Karpas-422 (cell line): ENCODE measurements at regions not wholly inside any gene's neighbourhood (a gene's known extent, or its start where the extent isn't known, plus 50 kb on each side); places are given as distances from the start of the nearest gene placed in this dataset.

ENCODE experiments used
- DNase-seq: peaks from one replicate; pipeline ENCODE4 v3.0.0-alpha.2; 2015
- H2AFZ ChIP-seq: fragments of 200-600 bp; sonication (generic); 2 replicates; pipeline ENCODE4 v1.6.1; 2014; ENCODE audit warnings: antibody characterized with exemption, low read length, mixed read lengths
- H3K27ac ChIP-seq: fragments of 200-600 bp; sonication (generic); 2 replicates; pipeline ENCODE4 v1.5.1; 2014; ENCODE audit warnings: mild to moderate bottlenecking, low read length, moderate library complexity
- H3K27me3 ChIP-seq: fragments of 200-600 bp; sonication (generic); 2 replicates; pipeline ENCODE4 v1.6.1; 2014; ENCODE audit warnings: low read length, mixed read lengths
- H3K36me3 ChIP-seq: fragments of 200-600 bp; sonication (generic); 2 replicates; pipeline ENCODE4 v1.6.1; 2014; ENCODE audit warnings: low read length, mixed read lengths; ENCODE audit not compliant: insufficient read depth
- H3K4me1 ChIP-seq: fragments of 200-600 bp; sonication (generic); 2 replicates; pipeline ENCODE4 v1.6.1; 2014; ENCODE audit warnings: mild to moderate bottlenecking, low read length, mixed read lengths
- H3K4me2 ChIP-seq: fragments of 200-600 bp; sonication (generic); 2 replicates; pipeline ENCODE4 v1.6.1; 2014; ENCODE audit warnings: low read length, low read depth, mild to moderate bottlenecking; ENCODE audit not compliant: poor library complexity, severe bottlenecking
- H3K4me3 ChIP-seq: fragments of 200-600 bp; sonication (generic); 2 replicates; pipeline ENCODE4 v1.5.1; 2014; ENCODE audit warnings: mild to moderate bottlenecking, antibody characterized with exemption, low read length, mixed read lengths
- H3K79me2 ChIP-seq: fragments of 200-600 bp; sonication (generic); 2 replicates; pipeline ENCODE4 v1.6.1; 2014; ENCODE audit warnings: mild to moderate bottlenecking, low read length, mixed read lengths
- H3K9ac ChIP-seq: fragments of 200-600 bp; sonication (generic); 2 replicates; pipeline ENCODE4 v1.6.0; 2014; ENCODE audit warnings: low read length
- H3K9me2 ChIP-seq: fragments of 200-600 bp; sonication (generic), shearing (Covaris generic); replicated peaks from 2 replicates; pipeline ENCODE4 v1.6.0; 2014; ENCODE audit warnings: mild to moderate bottlenecking, low read length, moderate library complexity; ENCODE audit not compliant: insufficient read depth
- H3K9me3 ChIP-seq: fragments of 300-700, 200-600 bp; sonication (generic); 2 replicates; pipeline ENCODE4 v1.6.1; 2014; ENCODE audit warnings: low read length, mixed read lengths
- H4K20me1 ChIP-seq: fragments of 200-600 bp; sonication (generic); 2 replicates; pipeline ENCODE4 v1.6.1; 2014; ENCODE audit warnings: mild to moderate bottlenecking, antibody characterized with exemption, low read length, low read depth; ENCODE audit not compliant: insufficient read depth

DNA sequence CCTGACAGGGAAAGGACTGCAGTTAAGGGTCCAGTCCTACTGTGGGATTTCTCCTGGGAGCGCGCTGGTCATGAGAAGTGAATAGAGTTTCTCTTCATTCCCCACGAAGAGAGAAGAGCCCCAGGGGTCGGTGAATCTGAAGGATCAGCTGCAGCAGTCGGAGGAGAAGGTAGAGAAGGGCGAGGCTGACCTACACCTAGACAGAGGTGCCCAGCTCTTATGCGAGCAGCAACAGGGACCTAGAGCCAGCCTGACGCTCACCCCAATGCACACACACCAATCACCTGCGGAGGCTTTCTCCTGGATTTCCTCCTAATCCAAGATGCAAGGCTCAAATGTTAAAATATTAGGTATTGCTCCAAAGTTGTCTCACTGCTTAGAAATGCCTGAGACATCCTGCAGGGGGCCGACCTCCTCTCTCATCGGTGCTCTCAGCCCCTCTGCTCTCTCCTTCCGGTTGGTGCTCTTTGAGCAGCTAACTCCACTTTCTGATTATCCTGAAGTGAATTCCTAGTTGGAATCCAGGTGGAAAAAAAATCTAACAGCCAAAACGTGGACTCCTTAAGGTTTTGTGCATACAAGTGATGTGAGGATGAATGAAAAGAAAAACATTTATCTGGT, 176.4 kb downstream of the AHR start:
- Histone ChIP-seq H3K9me2 (no peaks in the 10 kb centered on the region), H3K9me3 (no peaks in the 10 kb centered on the region), H4K20me1 (no peaks in the 10 kb centered on the region), H3K36me3 (no peaks in the 10 kb centered on the region), H3K27ac (no peak overlapping the region), H3K4me3 (no peak overlapping the region), H3K4me1 (peaks cover 33% of the 10 kb centered on the region), H2AFZ (no peak overlapping the region), H3K27me3 (0 out of 2 replicates have a peak, but pooled peaks cover 2% of the 10 kb centered on the region), H3K79me2 (no peaks in the 10 kb centered on the region), H3K9ac (no peak overlapping the region), H3K4me2 (no peak overlapping the region)
- DNase-seq, result peak; percentile 61

GRCh38 chr7:17477182-17477581, 178.7 kb downstream of the AHR start:
- DNase-seq, result no peak
- Histone ChIP-seq H2AFZ (no peak overlapping the region), H3K79me2 (no peaks in the 10 kb centered on the region), H3K9me3 (no peaks in the 10 kb centered on the region), H3K9me2 (no peaks in the 10 kb centered on the region), H3K27ac (no peak overlapping the region), H3K36me3 (no peaks in the 10 kb centered on the region), H3K4me1 (peaks cover 23% of the 10 kb centered on the region), H3K4me2 (no peak overlapping the region), H4K20me1 (no peaks in the 10 kb centered on the region), H3K4me3 (no peak overlapping the region), H3K9ac (no peak overlapping the region), H3K27me3 (no peaks in the 10 kb centered on the region)

DNA sequence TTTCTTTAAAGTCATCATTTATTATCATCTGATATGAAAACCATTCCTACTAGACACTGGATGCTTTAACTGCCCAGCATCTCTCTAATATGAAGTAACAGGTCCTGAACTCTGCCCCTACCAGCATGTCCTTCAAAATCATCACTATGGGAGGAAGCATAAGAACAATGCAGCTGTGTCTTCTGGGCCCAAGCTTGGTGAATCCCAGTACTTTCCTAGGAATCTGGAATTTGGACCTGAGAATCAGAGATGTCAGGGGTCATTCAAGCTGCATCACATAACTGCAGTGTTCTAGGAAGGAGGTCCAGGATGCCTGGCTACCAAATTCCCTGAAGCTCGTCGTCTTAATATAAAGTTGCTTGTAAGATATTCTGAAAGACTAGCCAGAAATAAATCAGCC, 182.7 kb downstream of the AHR start:
- H3K9me3 ChIP-seq, result no peaks in the 10 kb centered on the region
- H3K4me2 ChIP-seq, result no peak overlapping the region
- no peaks in the 10 kb centered on the region for H3K9me2 ChIP-seq
- no peaks in the 10 kb centered on the region for H3K27me3 ChIP-seq
- no peaks in the 10 kb centered on the region for H3K4me1 ChIP-seq
- no peak overlapping the region for H3K4me3 ChIP-seq
- H3K36me3 ChIP-seq, result no peaks in the 10 kb centered on the region
- no peak overlapping the region for H3K9ac ChIP-seq
- H3K79me2 ChIP-seq, result no peaks in the 10 kb centered on the region
- H2AFZ ChIP-seq, result no peak overlapping the region
- no peaks in the 10 kb centered on the region for H4K20me1 ChIP-seq
- DNase-seq, result no peak
- no peak overlapping the region for H3K27ac ChIP-seq

DNA sequence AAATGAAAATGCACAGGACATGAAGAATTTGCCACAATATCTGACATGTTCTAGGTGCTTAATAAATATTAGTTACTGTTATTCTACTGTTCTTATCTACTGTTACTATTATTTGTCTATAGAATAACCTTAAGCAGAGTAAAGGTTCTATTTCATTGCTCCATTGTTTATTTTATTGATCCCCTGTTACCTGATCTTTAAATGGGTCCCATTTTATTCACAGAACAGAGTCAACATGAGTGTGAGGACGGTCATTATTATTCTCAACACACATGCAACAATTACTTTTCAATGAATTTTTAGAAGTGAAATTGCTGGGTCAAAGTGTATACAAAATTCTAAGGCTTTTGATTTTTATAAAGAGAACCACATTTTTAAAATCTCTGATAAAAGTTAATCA, 186.9 kb downstream of the AHR start:
- H3K4me1 ChIP-seq, result no peaks in the 10 kb centered on the region
- no peaks in the 10 kb centered on the region for H3K79me2 ChIP-seq
- no peaks in the 10 kb centered on the region for H3K27me3 ChIP-seq

GRCh38 chr7:17485904-17486303, 187.5 kb downstream of the AHR start:
- Histone ChIP-seq H4K20me1 (no peaks in the 10 kb centered on the region), H3K79me2 (no peaks in the 10 kb centered on the region), H3K9me2 (no peaks in the 10 kb centered on the region), H3K27me3 (no peaks in the 10 kb centered on the region), H3K4me3 (no peak overlapping the region), H3K4me1 (no peaks in the 10 kb centered on the region), H3K36me3 (no peaks in the 10 kb centered on the region), H3K4me2 (no peak overlapping the region), H3K9ac (no peak overlapping the region), H2AFZ (no peak overlapping the region), H3K27ac (no peak overlapping the region), H3K9me3 (no peaks in the 10 kb centered on the region)
- DNase-seq, result no peak

More for the DNA sequence above, 186.9 kb downstream of the AHR start:
- Histone ChIP-seq H3K36me3 (no peaks in the 10 kb centered on the region), H3K9ac (no peak overlapping the region), H3K9me3 (no peaks in the 10 kb centered on the region), H3K27ac (no peak overlapping the region), H3K4me2 (no peak overlapping the region), H2AFZ (no peak overlapping the region), H4K20me1 (no peaks in the 10 kb centered on the region), H3K4me3 (no peak overlapping the region), H3K9me2 (no peaks in the 10 kb centered on the region)
- DNase-seq, result no peak

- Histone ChIP-seq H3K4me2 (no peak overlapping the region), H3K4me3 (no peak overlapping the region), H3K27me3 (no peaks in the 10 kb centered on the region), H3K79me2 (no peaks in the 10 kb centered on the region), H2AFZ (no peak overlapping the region), H3K27ac (no peak overlapping the region), H3K36me3 (no peaks in the 10 kb centered on the region), H3K9me2 (no peaks in the 10 kb centered on the region), H3K9ac (no peak overlapping the region), H3K4me1 (no peaks in the 10 kb centered on the region), H3K9me3 (no peaks in the 10 kb centered on the region), H4K20me1 (no peaks in the 10 kb centered on the region)
- DNase-seq, result no peak
Measured at GRCh38 chr7:17486835-17487234, 188.4 kb downstream of the AHR start.

- Histone ChIP-seq H3K36me3 (no peaks in the 10 kb centered on the region), H3K4me3 (no peak overlapping the region), H4K20me1 (no peaks in the 10 kb centered on the region), H3K27me3 (no peaks in the 10 kb centered on the region), H3K27ac (no peak overlapping the region), H3K9me2 (no peaks in the 10 kb centered on the region), H2AFZ (no peak overlapping the region), H3K79me2 (no peaks in the 10 kb centered on the region), H3K9me3 (no peaks in the 10 kb centered on the region), H3K4me2 (no peak overlapping the region), H3K4me1 (no peaks in the 10 kb centered on the region), H3K9ac (no peak overlapping the region)
- no peak for DNase-seq
Measured at GRCh38 chr7:17487343-17487742, 188.9 kb downstream of the AHR start.

DNA sequence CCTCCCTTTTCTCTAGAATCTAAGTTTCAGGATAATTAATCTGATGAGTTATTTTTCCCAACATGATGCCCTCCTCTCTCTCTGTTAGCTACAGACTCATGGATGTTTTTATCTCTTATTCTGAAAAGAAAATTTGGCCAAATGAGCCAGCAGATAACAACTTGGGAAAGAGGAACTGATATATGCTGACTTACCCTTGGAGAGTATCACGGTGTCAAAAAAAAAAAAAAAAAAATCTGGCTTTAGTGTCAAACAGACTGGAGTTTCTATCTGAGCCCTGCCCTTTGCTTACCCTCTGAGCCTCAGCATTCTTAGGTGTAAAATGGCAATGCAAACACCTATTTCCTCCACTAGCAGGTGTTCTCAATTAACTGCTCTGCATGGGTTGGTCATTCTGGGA, 190.4 kb downstream of the AHR start:
- no peaks in the 10 kb centered on the region for H3K27me3 ChIP-seq
- no peak overlapping the region for H3K9ac ChIP-seq
- H3K79me2 ChIP-seq, result no peaks in the 10 kb centered on the region
- no peak overlapping the region for H2AFZ ChIP-seq
- H3K9me2 ChIP-seq, result no peaks in the 10 kb centered on the region
- no peak overlapping the region for H3K27ac ChIP-seq
- no peaks in the 10 kb centered on the region for H3K36me3 ChIP-seq
- no peaks in the 10 kb centered on the region for H3K9me3 ChIP-seq
- no peak for DNase-seq
- H4K20me1 ChIP-seq, result no peaks in the 10 kb centered on the region
- no peaks in the 10 kb centered on the region for H3K4me1 ChIP-seq
- H3K4me3 ChIP-seq, result no peak overlapping the region
- no peak overlapping the region for H3K4me2 ChIP-seq

- Histone ChIP-seq H3K27me3 (no peaks in the 10 kb centered on the region), H3K9me3 (no peaks in the 10 kb centered on the region), H2AFZ (no peak overlapping the region), H3K9me2 (no peaks in the 10 kb centered on the region), H3K9ac (no peak overlapping the region), H3K4me3 (no peak overlapping the region), H3K4me2 (no peak overlapping the region), H3K36me3 (no peaks in the 10 kb centered on the region), H3K27ac (no peak overlapping the region), H4K20me1 (no peaks in the 10 kb centered on the region), H3K79me2 (no peaks in the 10 kb centered on the region), H3K4me1 (no peaks in the 10 kb centered on the region)
- no peak for DNase-seq
Measured at GRCh38 chr7:17489961-17490360, 191.5 kb downstream of the AHR start.
